H1 (cell line): ENCODE measurements at regions not wholly inside any gene's neighbourhood (a gene's known extent, or its start where the extent isn't known, plus 50 kb on each side); places are given as distances from the start of the nearest gene placed in this dataset.

Experiments used
- CTCF ChIA-PET: fragments of 300-600 bp; sonication (Branson Sonifier 250); formaldehyde crosslinking; loops from one replicate; lab custom pipeline; 2021; ENCODE audit not compliant: partially characterized antibody; lab: Charles Lee
- POLR2A ChIA-PET: fragments of 300-600 bp; sonication (Branson Sonifier 250); formaldehyde crosslinking; loops from one replicate; lab custom pipeline; 2021; ENCODE audit warnings: inconsistent platforms; ENCODE audit not compliant: partially characterized antibody; lab: Charles Lee
- DNase-seq, 2 experiments: peaks; one replicate each; pipeline versions ENCODE4 v3.0.0 to v3.0.0-alpha.2; 2010 to 2022; ENCODE audit warnings: low spot score in 2 of 2, low read depth in 1 of 2, mixed read lengths in 1 of 2
- FAIRE-seq: peaks from 2 replicates; lab custom pipeline; 2011; peaks lifted over from hg19 to GRCh38; lab: Jason Lieb, UNC
- H2AFZ ChIP-seq: 2 replicates; pipeline ENCODE4 v1.8.1; 2012; ENCODE audit warnings: low read length, inconsistent platforms
- H2AK5ac ChIP-seq: 2 replicates; pipeline ENCODE4 v1.6.1; 2013; ENCODE audit warnings: low read depth, low read length
- H2BK120ac ChIP-seq: replicated peaks from 2 replicates; pipeline ENCODE3; 2013; ENCODE audit warnings: low read depth, low read length, inconsistent platforms
- H2BK12ac ChIP-seq: 2 replicates; pipeline ENCODE4 v1.6.1; 2013; ENCODE audit warnings: low read depth, low read length
- H2BK15ac ChIP-seq: 2 replicates; pipeline ENCODE4 v1.6.1; 2013; ENCODE audit warnings: low read length
- H2BK20ac ChIP-seq: 2 replicates; pipeline ENCODE4 v1.6.1; 2013; ENCODE audit warnings: low read length
- H2BK5ac ChIP-seq: 2 replicates; pipeline ENCODE4 v1.6.1; 2013; ENCODE audit warnings: low read depth, low read length
- H3K14ac ChIP-seq: 2 replicates; pipeline ENCODE4 v1.6.1; 2013; ENCODE audit warnings: inconsistent platforms; ENCODE audit not compliant: insufficient read length
- H3K18ac ChIP-seq: 2 replicates; pipeline ENCODE4 v1.6.1; 2013; ENCODE audit warnings: low read length; ENCODE audit errors: extremely low read depth
- H3K23ac ChIP-seq: 2 replicates; pipeline ENCODE4 v1.6.1; 2013; ENCODE audit warnings: inconsistent platforms; ENCODE audit not compliant: insufficient read length
- H3K23me2 ChIP-seq: 2 replicates; pipeline ENCODE4 v1.6.1; 2013; ENCODE audit warnings: low read depth, low read length
- H3K27ac ChIP-seq: 2 replicates; pipeline ENCODE4 v1.6.1; 2011; ENCODE audit warnings: low read depth, low read length, inconsistent platforms
- H3K27me3 ChIP-seq, 4 experiments: replicated peaks in 1 of 4; 1 replicate in 1 of 4; 2 replicates in 3 of 4; pipeline versions ENCODE4 v1.6.1 to v1.8.1; 2011 to 2013; ENCODE audit warnings: low read length in 3 of 4, mild to moderate bottlenecking in 3 of 4, inconsistent platforms in 2 of 4, mixed read lengths in 2 of 4, moderate library complexity in 1 of 4; ENCODE audit not compliant: control insufficient read depth in 3 of 4, insufficient read depth in 3 of 4; ENCODE audit errors: extremely low read depth in 1 of 4
- H3K36me3 ChIP-seq, 4 experiments: 2 replicates each; pipeline versions ENCODE4 v1.6.1 to v1.8.1; 2011 to 2013; ENCODE audit warnings: mild to moderate bottlenecking in 4 of 4, low read length in 3 of 4, moderate library complexity in 2 of 4, control low read depth in 1 of 4, inconsistent platforms in 1 of 4; ENCODE audit not compliant: insufficient read depth in 4 of 4, control insufficient read depth in 2 of 4
- H3K4ac ChIP-seq: replicated peaks from 2 replicates; pipeline ENCODE3; 2013; ENCODE audit warnings: low read length, low read depth, mixed read lengths, inconsistent platforms; ENCODE audit not compliant: insufficient read length
- H3K4me1 ChIP-seq, 4 experiments: replicated peaks in 1 of 4; 1 replicate in 1 of 4; 2 replicates in 3 of 4; pipeline versions ENCODE4 v1.6.1 to v1.8.1; 2011 to 2013; ENCODE audit warnings: low read length in 3 of 4, inconsistent platforms in 2 of 4, mixed read lengths in 1 of 4; ENCODE audit not compliant: insufficient read depth in 4 of 4, control insufficient read depth in 3 of 4
- H3K4me2 ChIP-seq, 2 experiments: 2 replicates each; pipeline versions ENCODE4 v1.6.1 to v1.8.1; 2011 to 2013; ENCODE audit warnings: low read depth in 2 of 2, low read length in 2 of 2, control low read depth in 1 of 2, inconsistent platforms in 1 of 2, mild to moderate bottlenecking in 1 of 2; ENCODE audit not compliant: insufficient read depth in 1 of 2
- H3K4me3 ChIP-seq, 4 experiments: fragments of 200-600, 300-600 bp in 1 of 4; sonication (generic), shearing (Covaris generic), sonication (Bioruptor Twin) in 1 of 4; 2 replicates each; pipeline versions ENCODE4 v1.5.1 to v1.8.1; 2011 to 2016; ENCODE audit warnings: low read length in 4 of 4, low read depth in 3 of 4, control low read depth in 2 of 4, inconsistent platforms in 2 of 4, mild to moderate bottlenecking in 2 of 4, mixed read lengths in 1 of 4, moderate library complexity in 1 of 4; ENCODE audit not compliant: insufficient read depth in 2 of 4; ENCODE audit errors: extremely low read depth in 1 of 4
- H3K56ac ChIP-seq: replicated peaks from 2 replicates; pipeline ENCODE3; 2013; ENCODE audit warnings: low read depth, mild to moderate bottlenecking, mixed read lengths, low read length, inconsistent platforms; ENCODE audit not compliant: insufficient read length
- H3K79me1 ChIP-seq: 2 replicates; pipeline ENCODE4 v1.6.1; 2013; ENCODE audit warnings: low read depth, low read length, control low read depth
- H3K79me2 ChIP-seq, 2 experiments: 2 replicates each; pipeline versions ENCODE4 v1.6.1 to v1.8.1; 2012 to 2013; ENCODE audit warnings: low read length in 2 of 2, mild to moderate bottlenecking in 2 of 2, inconsistent platforms in 1 of 2; ENCODE audit not compliant: insufficient read depth in 2 of 2, control insufficient read depth in 1 of 2
- H3K9ac ChIP-seq, 4 experiments: replicated peaks in 1 of 4; 1 replicate in 1 of 4; 2 replicates in 3 of 4; pipeline versions ENCODE4 v1.6.1 to v1.8.1; 2011 to 2013; ENCODE audit warnings: low read depth in 3 of 4, low read length in 3 of 4, control low read depth in 2 of 4, mild to moderate bottlenecking in 2 of 4, moderate library complexity in 2 of 4, inconsistent platforms in 1 of 4; ENCODE audit errors: extremely low read depth in 1 of 4
- H3K9me3 ChIP-seq, 2 experiments: 2 replicates each; pipeline versions ENCODE4 v1.6.1 to v1.8.1; 2012 to 2013; ENCODE audit warnings: mild to moderate bottlenecking in 2 of 2, moderate library complexity in 2 of 2, control low read depth in 1 of 2, inconsistent platforms in 1 of 2, low read depth in 1 of 2, low read length in 1 of 2, mixed read lengths in 1 of 2; ENCODE audit not compliant: insufficient read depth in 2 of 2
- H4K20me1 ChIP-seq, 2 experiments: replicated peaks in 1 of 2; 2 replicates each; pipeline versions ENCODE3 to v1.8.1; 2011 to 2013; ENCODE audit warnings: inconsistent platforms in 2 of 2, low read length in 2 of 2, mild to moderate bottlenecking in 1 of 2; ENCODE audit not compliant: insufficient read depth in 2 of 2, control insufficient read depth in 1 of 2
- H4K5ac ChIP-seq: 2 replicates; pipeline ENCODE4 v1.6.1; 2013; ENCODE audit warnings: low read length, low read depth, mixed read lengths, inconsistent platforms; ENCODE audit not compliant: insufficient read length
- H4K8ac ChIP-seq: 2 replicates; pipeline ENCODE4 v1.8.0; 2013; ENCODE audit warnings: mild to moderate bottlenecking, moderate library complexity, low read length, inconsistent platforms; ENCODE audit not compliant: insufficient read depth; ENCODE audit errors: extremely low read depth
- H4K91ac ChIP-seq: replicated peaks from 2 replicates; pipeline ENCODE3; 2013; ENCODE audit warnings: low read length, mixed read lengths, inconsistent platforms; ENCODE audit not compliant: insufficient read length
- CHD2 ChIP-seq: IDR thresholded peaks from 2 replicates; pipeline ENCODE4 v1.6.1; 2012; ENCODE audit warnings: low read length, improper control_type of control experiment
- CTCF ChIP-seq, 3 experiments: IDR thresholded peaks; 1 replicate in 2 of 3; 2 replicates in 1 of 3; pipeline versions ENCODE4 v1.5.1 to v1.6.1; 2011; ENCODE audit warnings: low read length in 3 of 3, mild to moderate bottlenecking in 3 of 3, inconsistent platforms in 2 of 3, low read depth in 1 of 3, moderate library complexity in 1 of 3; ENCODE audit not compliant: insufficient read depth in 1 of 3; ENCODE audit errors: control extremely low read depth in 1 of 3
- RAD21 ChIP-seq, 2 experiments: IDR thresholded peaks in 1 of 2; conservative IDR thresholded peaks in 1 of 2; 2 replicates each; pipeline ENCODE4 v1.6.1; 2011; ENCODE audit warnings: low read depth in 2 of 2, low read length in 2 of 2, improper control_type of control experiment in 1 of 2, inconsistent platforms in 1 of 2, mild to moderate bottlenecking in 1 of 2, moderate library complexity in 1 of 2
- WGBS, 2 experiments: shearing (Covaris generic) in 1 of 2; methylation state at CpG; one replicate each; pipeline versions ENCODE4 v1.1.6 to v1.1.7; 2013 to 2015; ENCODE audit warnings: low lambda C conversion rate in 2 of 2, mixed read lengths in 2 of 2, inconsistent platforms in 1 of 2, low coverage in 1 of 2, missing lambda C conversion rate in 1 of 2; ENCODE audit not compliant: insufficient replicate concordance in 2 of 2, insufficient coverage in 1 of 2, insufficient read length in 1 of 2; ENCODE audit errors: extremely low coverage in 1 of 2, missing lambda C conversion rate in 1 of 2; 5-methylcytosine and 5-hydroxymethylcytosine counted together

- Histone ChIP-seq H2AK5ac (no peak overlapping the region), H3K36me3 (no peaks in the 10 kb centered on the region), H4K8ac (no peak overlapping the region), H2BK120ac (no peak overlapping the region), H3K4me3 (no peak overlapping the region), H2BK20ac (no peak overlapping the region), H3K79me2 (no peaks in the 10 kb centered on the region), H3K14ac (no peak overlapping the region), H3K27me3 (no peaks in the 10 kb centered on the region), H3K27ac (no peak overlapping the region), H2BK5ac (no peak overlapping the region), H3K9ac (no peak overlapping the region), H2BK12ac (no peak overlapping the region), H3K23ac (no peak overlapping the region), H4K20me1 (no peaks in the 10 kb centered on the region), H2AFZ (no peak overlapping the region), H3K4me1 (no peaks in the 10 kb centered on the region), H3K18ac (no peak overlapping the region), H3K79me1 (no peaks in the 10 kb centered on the region), H3K4ac (no peak overlapping the region), H3K56ac (no peak overlapping the region), H4K5ac (no peak overlapping the region), H4K91ac (no peak overlapping the region), H3K9me3 (no peaks in the 10 kb centered on the region), H2BK15ac (no peak overlapping the region), H3K4me2 (no peak overlapping the region), H3K23me2 (no peaks in the 10 kb centered on the region)
- no peak for TF ChIP-seq CHD2
- TF ChIP-seq RAD21 (IDR thresholded peaks at IDR 0.05 in 1 of 2, conservative IDR thresholded peaks at IDR 0.05 in 1 of 2; ENCODE audit: low read depth in 2 of 2, low read length in 2 of 2), result peak; percentile 84 to 89
- TF ChIP-seq CTCF (IDR thresholded peaks at IDR 0.05; ENCODE audit: control extremely low read depth in 1 of 3, insufficient read depth in 1 of 3, low read depth in 1 of 3, low read length in 3 of 3), result peak; percentile 73 to 89 (median 77)
- POLR2A ChIA-PET, result no interaction called here
- CTCF ChIA-PET, result interaction anchor here (0.6 to 3.5 kb wide), 38 partner anchors 10 to 396 kb away, joined by 3 to 23 read pairs (median 4); no protein-coding TSS in a partner anchor
- FAIRE-seq (peak; percentile 81), DNase-seq (peak; percentile 54 to 92)
- 32% methylated on average over 3 of the region's 3 CpGs; no CpG with 5 or more reads in 1 of the 2 experiments for WGBS, 2 experiments
Observed at GRCh38 chr1:221203224-221204054, 324.2 kb downstream of the HLX start.
